K562 (cell line): ENCODE measurements at regions not wholly inside any gene's neighbourhood (a gene's known extent, or its start where the extent isn't known, plus 50 kb on each side); places are given as distances from the start of the nearest gene placed in this dataset.

Experiments used
- ATAC-seq: fragments of 200-7000 bp; cut with Tn5 transposase; 3 replicates; pipeline ENCODE4 v1.9.1; 2020; ENCODE audit warnings: moderate library complexity
- BruUV-seq: library from RNA; stranded (reverse); fragments of 400-500 nt; replicated peaks from 2 replicates; lab custom pipeline; 2021; lab: Mats Ljungman, UMichigan
- CTCF ChIA-PET: fragments of 300-600 bp; formaldehyde crosslinking; extraction: SDS; loops from one replicate; lab custom pipeline; 2021; ENCODE audit warnings: low intra/inter-chr PET ratio; lab: Yijun Ruan, JAX
- POLR2A ChIA-PET: fragments of 300-600, 350-650 bp; sonication (Branson Sonifier 250); formaldehyde crosslinking; extraction: SDS; loops from one replicate; lab custom pipeline; 2021; ENCODE audit warnings: antibody characterized with exemption, inconsistent platforms; lab: Yijun Ruan, JAX
- DNase-seq, 4 experiments: peaks; one replicate each; pipeline versions ENCODE4 v3.0.0 to v3.0.0-alpha.2; 2011 to 2018; ENCODE audit warnings: low spot score in 3 of 4, mixed read lengths in 3 of 4; ENCODE audit errors: extremely low read depth in 1 of 4
- FAIRE-seq: peaks from 2 replicates; lab custom pipeline; 2011; peaks lifted over from hg19 to GRCh38; lab: Jason Lieb, UNC
- H2AFZ ChIP-seq: 2 replicates; pipeline ENCODE4 v1.6.0; 2011; ENCODE audit warnings: low read depth, low read length, control low read depth, inconsistent platforms
- H3K27ac ChIP-seq: fragments of 200-600 bp; 3 replicates; pipeline ENCODE4 v1.8.0; 2011; ENCODE audit warnings: low read depth, mild to moderate bottlenecking, control low read depth, inconsistent platforms, low read length, moderate library complexity, mixed read lengths; ENCODE audit errors: extremely low read depth
- H3K27me3 ChIP-seq, 2 experiments: fragments of 300-600 bp in 1 of 2; 2 replicates in 1 of 2; 3 replicates in 1 of 2; pipeline versions ENCODE4 v1.6.0 to v1.8.0; 2011; ENCODE audit warnings: inconsistent platforms in 2 of 2, low read length in 2 of 2, mild to moderate bottlenecking in 1 of 2, mixed read lengths in 1 of 2, moderate library complexity in 1 of 2; ENCODE audit not compliant: control insufficient read depth in 2 of 2, insufficient read depth in 2 of 2
- H3K36me3 ChIP-seq: fragments of 300-600 bp; 3 replicates; pipeline ENCODE4 v1.8.0; 2011; ENCODE audit warnings: mild to moderate bottlenecking, low read length, inconsistent platforms; ENCODE audit not compliant: control insufficient read depth, insufficient read depth
- H3K4me1 ChIP-seq, 2 experiments: fragments of 200-600 bp in 1 of 2; replicated peaks in 1 of 2; 2 replicates in 1 of 2; 3 replicates in 1 of 2; pipeline versions ENCODE4 v1.5.1 to v1.8.0; 2011; ENCODE audit warnings: inconsistent platforms in 2 of 2, low read length in 2 of 2, mild to moderate bottlenecking in 1 of 2, mixed read lengths in 1 of 2, moderate library complexity in 1 of 2; ENCODE audit not compliant: control insufficient read depth in 2 of 2, insufficient read depth in 2 of 2
- H3K4me2 ChIP-seq: 2 replicates; pipeline ENCODE4 v1.6.1; 2011; ENCODE audit warnings: low read length, control low read depth, inconsistent platforms, mixed read lengths; ENCODE audit not compliant: insufficient read depth
- H3K4me3 ChIP-seq: fragments of 200-600 bp; sonication (generic), shearing (Covaris generic); 2 replicates; pipeline ENCODE4 v1.5.1; 2016; ENCODE audit warnings: control low read depth, inconsistent platforms
- H3K79me2 ChIP-seq: fragments of 200-600 bp; 3 replicates; pipeline ENCODE4 v1.8.0; 2011; ENCODE audit warnings: low read length, inconsistent platforms; ENCODE audit not compliant: control insufficient read depth, insufficient read depth
- H3K9ac ChIP-seq, 2 experiments: 2 replicates each; pipeline versions ENCODE4 v1.6.0 to v1.6.1; 2011; ENCODE audit warnings: low read depth in 2 of 2, low read length in 2 of 2, control low read depth in 1 of 2, inconsistent platforms in 1 of 2, mild to moderate bottlenecking in 1 of 2, mixed read lengths in 1 of 2; ENCODE audit not compliant: insufficient read depth in 1 of 2
- H3K9me1 ChIP-seq: one replicate; pipeline ENCODE4 v1.6.0; 2011; ENCODE audit warnings: inconsistent platforms, mild to moderate bottlenecking, low read length, moderate library complexity; ENCODE audit not compliant: control insufficient read depth, insufficient read depth
- H3K9me3 ChIP-seq: replicated peaks from 2 replicates; pipeline ENCODE4 v1.5.1; 2011; ENCODE audit warnings: low read depth, low read length, inconsistent platforms; ENCODE audit not compliant: control insufficient read depth, insufficient read depth
- H4K20me1 ChIP-seq: replicated peaks from 2 replicates; pipeline ENCODE4 v1.6.1; 2011; ENCODE audit warnings: low read length, inconsistent platforms, mixed read lengths; ENCODE audit not compliant: control insufficient read depth, insufficient read depth
- FIP1L1 ChIP-seq: fragments of 200-400 bp; formaldehyde crosslinking; IDR thresholded peaks from 2 replicates; pipeline ENCODE4 v1.6.1; 2018; ENCODE audit warnings: mild to moderate bottlenecking, low read depth, low read length; ENCODE audit not compliant: poor library complexity, severe bottlenecking
- GTF2F1 ChIP-seq: IDR thresholded peaks from 2 replicates; pipeline ENCODE4 v1.6.1; 2011; ENCODE audit warnings: low read depth, low read length, improper control_type of control experiment
- MYBL2 ChIP-seq, 2 experiments: fragments of 450-650 bp in 1 of 2; sonication (generic) in 1 of 2; formaldehyde crosslinking in 1 of 2; IDR thresholded peaks; 2 replicates each; pipeline versions ENCODE4 v1.6.1 to v1.8.1; 2017 to 2022; ENCODE audit warnings: borderline replicate concordance in 1 of 2, inconsistent platforms in 1 of 2, low read depth in 1 of 2, mild to moderate bottlenecking in 1 of 2, missing genetic modification reagents in 1 of 2, moderate library complexity in 1 of 2
- NCOA6 ChIP-seq: fragments of 450-650 bp; IDR thresholded peaks from 2 replicates; pipeline ENCODE4 v1.6.1; 2017; ENCODE audit warnings: mild to moderate bottlenecking
- POLR2A ChIP-seq: fragments of 450-650 bp; conservative IDR thresholded peaks from 2 replicates; pipeline ENCODE4 v1.6.1; 2016
- RHOXF2B ChIP-seq: fragments of 250-450 bp; sonication (Bioruptor Pico); conservative IDR thresholded peaks from 2 replicates; pipeline ENCODE4 v1.5.1; 2021
- SMC3 ChIP-seq: conservative IDR thresholded peaks from 2 replicates; pipeline ENCODE4 v1.6.1; 2011; ENCODE audit warnings: low read depth, low read length, improper control_type of control experiment; ENCODE audit not compliant: insufficient read depth
- TAF9B ChIP-seq: fragments of 450-650 bp; IDR thresholded peaks from 2 replicates; pipeline ENCODE4 v1.6.1; 2018; ENCODE audit warnings: mild to moderate bottlenecking; ENCODE audit not compliant: partially characterized antibody
- WGBS: fragments of 100-300 bp; shearing (Covaris generic); methylation state at CpG from one replicate; pipeline ENCODE4 v1.1.6; 2016; ENCODE audit warnings: low coverage, mixed read lengths; ENCODE audit not compliant: insufficient coverage; ENCODE audit errors: missing lambda C conversion rate; 5-methylcytosine and 5-hydroxymethylcytosine counted together
- in situ Hi-C: fragments of 300-500 bp; cut with MboI; formaldehyde crosslinking; loops from 4 replicates; pipeline ENCODE4 v1.15.0; 2018; ENCODE audit warnings: inconsistent platforms, mixed read lengths
- intact Hi-C: fragments of 100-400 bp; cut with micrococcal nuclease; formaldehyde crosslinking; loops from 2 replicates; pipeline ENCODE4 v1.14.2; 2022
- TF ChIP-seq, protein P1 (sequence below): fragments of 450-650 bp; IDR thresholded peaks from 2 replicates; pipeline ENCODE4 v1.6.1; 2016; ENCODE audit warnings: mild to moderate bottlenecking

DNA sequence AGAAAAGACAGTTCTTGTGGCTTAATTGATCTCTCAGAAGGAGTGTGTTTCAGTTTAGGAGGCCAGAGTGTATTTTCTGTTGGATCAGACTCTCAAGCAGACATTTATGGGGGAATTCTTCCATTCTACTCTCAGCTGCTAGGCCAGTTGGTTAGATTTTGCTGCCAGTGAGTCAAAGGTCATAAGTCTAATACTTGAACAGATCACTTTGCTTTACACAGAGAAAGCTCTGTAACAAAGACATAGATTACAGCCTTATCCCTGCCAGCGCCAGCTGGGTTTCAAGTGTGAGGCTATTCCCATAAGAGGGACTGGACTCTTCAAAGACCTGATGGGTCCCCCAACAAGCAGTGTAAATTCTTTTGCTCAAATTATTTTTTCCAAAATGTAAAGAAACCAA, 145.6 kb upstream of the SEMA3C start:
- intact Hi-C loops, result no loop called here
- no peak overlapping the region for H3K4me2 ChIP-seq
- FAIRE-seq (no peak), ATAC-seq (no peak)
- BruUV-seq, result no TSS peak
- CTCF ChIA-PET, result no interaction called here
- H4K20me1 ChIP-seq, result no peaks in the 10 kb centered on the region
- no peaks in the 10 kb centered on the region for H3K79me2 ChIP-seq
- H3K36me3 ChIP-seq, result no peaks in the 10 kb centered on the region
- H3K4me3 ChIP-seq, result no peak overlapping the region
- no peak for TF ChIP-seq FIP1L1
- TF ChIP-seq MYBL2 (IDR thresholded peaks at IDR 0.05; ENCODE audit: low read depth), result no peak
- no peak for TF ChIP-seq MYBL2 (CRISPR knock-in tag; IDR thresholded peaks at IDR 0.05; ENCODE audit: borderline replicate concordance)
- no peak for TF ChIP-seq SMC3
- TF ChIP-seq NCOA6, result no peak
- no peak for TF ChIP-seq POLR2A
- no peak for TF ChIP-seq RHOXF2B (CRISPR knock-in tag)
- TF ChIP-seq GTF2F1, result no peak
- TF ChIP-seq TAF9B, result no peak
- TF ChIP-seq, protein P1, sequence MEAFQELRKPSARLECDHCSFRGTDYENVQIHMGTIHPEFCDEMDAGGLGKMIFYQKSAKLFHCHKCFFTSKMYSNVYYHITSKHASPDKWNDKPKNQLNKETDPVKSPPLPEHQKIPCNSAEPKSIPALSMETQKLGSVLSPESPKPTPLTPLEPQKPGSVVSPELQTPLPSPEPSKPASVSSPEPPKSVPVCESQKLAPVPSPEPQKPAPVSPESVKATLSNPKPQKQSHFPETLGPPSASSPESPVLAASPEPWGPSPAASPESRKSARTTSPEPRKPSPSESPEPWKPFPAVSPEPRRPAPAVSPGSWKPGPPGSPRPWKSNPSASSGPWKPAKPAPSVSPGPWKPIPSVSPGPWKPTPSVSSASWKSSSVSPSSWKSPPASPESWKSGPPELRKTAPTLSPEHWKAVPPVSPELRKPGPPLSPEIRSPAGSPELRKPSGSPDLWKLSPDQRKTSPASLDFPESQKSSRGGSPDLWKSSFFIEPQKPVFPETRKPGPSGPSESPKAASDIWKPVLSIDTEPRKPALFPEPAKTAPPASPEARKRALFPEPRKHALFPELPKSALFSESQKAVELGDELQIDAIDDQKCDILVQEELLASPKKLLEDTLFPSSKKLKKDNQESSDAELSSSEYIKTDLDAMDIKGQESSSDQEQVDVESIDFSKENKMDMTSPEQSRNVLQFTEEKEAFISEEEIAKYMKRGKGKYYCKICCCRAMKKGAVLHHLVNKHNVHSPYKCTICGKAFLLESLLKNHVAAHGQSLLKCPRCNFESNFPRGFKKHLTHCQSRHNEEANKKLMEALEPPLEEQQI, result no peak
- TF ChIP-seq, all 486 proteins: peak for 0
- POLR2A ChIA-PET, result no interaction called here
- H3K9me3 ChIP-seq, result no peaks in the 10 kb centered on the region
- 41% methylated on average over 1 of the region's 1 CpG for WGBS
- H2AFZ ChIP-seq, result no peak overlapping the region
- in situ Hi-C loops, result no loop called here
- no peak overlapping the region for H3K9ac ChIP-seq
- H3K27ac ChIP-seq, result no peak overlapping the region
- no peaks in the 10 kb centered on the region for H3K9me1 ChIP-seq
- DNase-seq, result no peak
- H3K4me1 ChIP-seq, result no peaks in the 10 kb centered on the region
- no peaks in the 10 kb centered on the region for H3K27me3 ChIP-seq
